Gastrocnemius medialis (tissue), 4 donors: ENCODE measurements at regions not wholly inside any gene's neighbourhood (a gene's known extent, or its start where the extent isn't known, plus 50 kb on each side); places are given as distances from the start of the nearest gene placed in this dataset.
A peak's percentile ranks its signal among the peaks of the same experiment; 100 is the strongest.

Experiments used
- ATAC-seq, 2 donors: fragments of 150-250 bp; one replicate each; pipeline ENCODE4 v1.9.1; 2016
- DNase-seq, 2 donors: peaks; one replicate each; pipeline ENCODE4 v3.0.0-alpha.2; 2019
- H3K27ac ChIP-seq, 4 donors: fragments of 200-600 bp; sonication (generic); 1 replicate in 1 of 4; 2 replicates in 3 of 4; pipeline ENCODE4 v1.5.1; 2016 to 2018; ENCODE audit warnings: mild to moderate bottlenecking in 2 of 4, moderate library complexity in 1 of 4
- H3K27me3 ChIP-seq, 3 donors: fragments of 200-600 bp; sonication (generic) in 2 of 3; 1 replicate in 1 of 3; 2 replicates in 2 of 3; pipeline versions ENCODE4 v1.5.1 to v1.6.0; 2016 to 2019; ENCODE audit warnings: mild to moderate bottlenecking in 1 of 3, moderate library complexity in 1 of 3
- H3K36me3 ChIP-seq, 2 donors: fragments of 200-600 bp; sonication (generic) in 1 of 2; one replicate each; pipeline ENCODE4 v1.5.1; 2017 to 2018
- H3K4me1 ChIP-seq, 2 donors: fragments of 200-600 bp; sonication (generic) in 1 of 2; one replicate each; pipeline ENCODE4 v1.5.1; 2016 to 2017; ENCODE audit warnings: mild to moderate bottlenecking in 2 of 2
- H3K4me3 ChIP-seq, 4 donors: fragments of 200-600 bp; sonication (generic) in 3 of 4; 1 replicate in 1 of 4; 2 replicates in 3 of 4; pipeline ENCODE4 v1.5.1; 2016 to 2019; ENCODE audit warnings: mild to moderate bottlenecking in 2 of 4
- H3K9me3 ChIP-seq, 3 donors: fragments of 200-600 bp; sonication (generic) in 2 of 3; 1 replicate in 1 of 3; 2 replicates in 2 of 3; pipeline ENCODE4 v1.5.1; 2016 to 2019
- CTCF ChIP-seq, 5 experiments: fragments of 450-650 bp in 3 of 5; fragments of 200-600 bp in 2 of 5; sonication (generic) in 2 of 5; IDR thresholded peaks in 4 of 5; conservative IDR thresholded peaks in 1 of 5; 1 replicate in 4 of 5; 2 replicates in 1 of 5; pipeline ENCODE4 v1.5.1; 2016 to 2019; ENCODE audit warnings: antibody characterized with exemption in 5 of 5, mild to moderate bottlenecking in 3 of 5, moderate library complexity in 3 of 5
- POLR2A ChIP-seq, 2 donors: fragments of 450-650 bp; IDR thresholded peaks; one replicate each; pipeline ENCODE4 v1.6.1; 2017; ENCODE audit warnings: antibody characterized with exemption in 2 of 2, mild to moderate bottlenecking in 2 of 2, moderate library complexity in 2 of 2
- in situ Hi-C, 4 donors: fragments of 200-750 bp; cut with MboI; loops; one replicate each; pipeline versions ENCODE4 v1.15.0 to v1.8.0; 2017; ENCODE audit warnings: low sequenced_read_pairs in 4 of 4
- intact Hi-C: fragments of 100-400 bp; cut with DNase I; formaldehyde crosslinking; loops from one replicate; pipeline ENCODE4 v1.15.1; 2023; ENCODE audit warnings: low total_unique reads

GRCh38 chr2:39540414-39540813, 103.3 kb upstream of the MAP4K3 start:
- Histone ChIP-seq H3K36me3 (no peaks in the 10 kb centered on the region), H3K27ac (peak overlapping the region; percentile 67 to 86 (median 80)), H3K9me3 (no peaks in the 10 kb centered on the region), H3K4me3 (no peak overlapping the region), H3K4me1 (peaks cover 9 to 33% of the 10 kb centered on the region in 2 donors), H3K27me3 (no peaks in the 10 kb centered on the region)
- in situ Hi-C loops, result no loop called here
- no peak for TF ChIP-seq CTCF (IDR thresholded peaks at IDR 0.05 in 4 of 5, conservative IDR thresholded peaks at IDR 0.05 in 1 of 5)
- no peak for TF ChIP-seq POLR2A (IDR thresholded peaks at IDR 0.05)
- no peak for DNase-seq
- ATAC-seq, result no peak
- intact Hi-C loops, result no loop called here

GRCh38 chr2:39541011-39541930, 104.2 kb upstream of the MAP4K3 start:
- no peak for TF ChIP-seq POLR2A (IDR thresholded peaks at IDR 0.05)
- no peak for TF ChIP-seq CTCF (IDR thresholded peaks at IDR 0.05 in 4 of 5, conservative IDR thresholded peaks at IDR 0.05 in 1 of 5)
- no peak for DNase-seq
- in situ Hi-C loops (no loop called here), intact Hi-C loops (no loop called here)
- ATAC-seq, result peak; percentile 84 to 87
- peaks cover 9 to 29% of the 10 kb centered on the region in 2 donors for H3K4me1 ChIP-seq
- no peaks in the 10 kb centered on the region for H3K36me3 ChIP-seq
- H3K9me3 ChIP-seq, result no peaks in the 10 kb centered on the region
- no peaks in the 10 kb centered on the region for H3K27me3 ChIP-seq
- peak overlapping the region; percentile 67 to 86 (median 80) for H3K27ac ChIP-seq
- H3K4me3 ChIP-seq, result no peak overlapping the region

- in situ Hi-C loops (no loop called here), intact Hi-C loops (no loop called here)
- no peak for ATAC-seq
- no peak overlapping the region for H3K4me3 ChIP-seq
- no peak for DNase-seq
- TF ChIP-seq POLR2A (IDR thresholded peaks at IDR 0.05), result no peak
- TF ChIP-seq CTCF (IDR thresholded peaks at IDR 0.05 in 4 of 5, conservative IDR thresholded peaks at IDR 0.05 in 1 of 5), result no peak
- H3K27me3 ChIP-seq, result no peaks in the 10 kb centered on the region
- H3K9me3 ChIP-seq, result no peaks in the 10 kb centered on the region
- no peak overlapping the region for H3K27ac ChIP-seq
- H3K36me3 ChIP-seq, result no peaks in the 10 kb centered on the region
- H3K4me1 ChIP-seq, result peaks cover 9 to 34% of the 10 kb centered on the region in 2 donors
These were observed 105.4 kb upstream of the MAP4K3 start for GRCh38 chr2:39542523-39542922.

- in situ Hi-C loops, result no loop called here
- Histone ChIP-seq H3K4me3 (no peak overlapping the region), H3K27ac (peak overlapping the region in 1 of 4 donors; percentile 33), H3K9me3 (no peaks in the 10 kb centered on the region), H3K36me3 (no peaks in the 10 kb centered on the region), H3K27me3 (no peaks in the 10 kb centered on the region), H3K4me1 (peaks cover 4 to 38% of the 10 kb centered on the region in 2 donors)
- intact Hi-C loops, result no loop called here
- no peak for TF ChIP-seq POLR2A (IDR thresholded peaks at IDR 0.05)
- no peak for TF ChIP-seq CTCF (IDR thresholded peaks at IDR 0.05 in 4 of 5, conservative IDR thresholded peaks at IDR 0.05 in 1 of 5)
- no peak for DNase-seq
- no peak for ATAC-seq
These were observed 108.9 kb upstream of the MAP4K3 start for GRCh38 chr2:39545957-39546356.
